Mesenchymal stem cell (in vitro differentiated cells and primary cell): ENCODE measurements at regions not wholly inside any gene's neighbourhood (a gene's known extent, or its start where the extent isn't known, plus 50 kb on each side); places are given as distances from the start of the nearest gene placed in this dataset.

Experiments
- DNase-seq: peaks from one replicate; pipeline ENCODE4 v3.0.0-alpha.2; 2013
- H2AFZ ChIP-seq: one replicate; pipeline ENCODE4 v1.6.1; 2013; ENCODE audit warnings: low read depth, mild to moderate bottlenecking, control low read depth, inconsistent platforms, low read length, moderate library complexity
- H2AK5ac ChIP-seq: 2 replicates; pipeline ENCODE4 v1.6.1; 2013; ENCODE audit warnings: low read length, moderate library complexity, mild to moderate bottlenecking, inconsistent platforms; ENCODE audit not compliant: severe bottlenecking
- H2BK120ac ChIP-seq: one replicate; pipeline ENCODE4 v1.6.1; 2013; ENCODE audit warnings: low read depth, mild to moderate bottlenecking, inconsistent platforms, low read length, moderate library complexity
- H2BK12ac ChIP-seq, 2 experiments: one replicate each; pipeline ENCODE4 v1.6.1; 2013; ENCODE audit warnings: inconsistent platforms in 2 of 2, low read length in 2 of 2, mild to moderate bottlenecking in 2 of 2, moderate library complexity in 2 of 2, control low read depth in 1 of 2
- H2BK15ac ChIP-seq: one replicate; pipeline ENCODE4 v1.6.1; 2013; ENCODE audit warnings: mild to moderate bottlenecking, low read depth, inconsistent platforms; ENCODE audit not compliant: poor library complexity, severe bottlenecking
- H2BK5ac ChIP-seq: 2 replicates; pipeline ENCODE4 v1.6.1; 2013; ENCODE audit warnings: low read depth, mild to moderate bottlenecking, low read length, control low read depth, inconsistent platforms; ENCODE audit not compliant: poor library complexity, severe bottlenecking
- H3K14ac ChIP-seq, 2 experiments: one replicate each; pipeline ENCODE4 v1.6.1; 2013; ENCODE audit warnings: inconsistent platforms in 2 of 2, low read length in 2 of 2, control low read depth in 1 of 2, mild to moderate bottlenecking in 1 of 2, moderate library complexity in 1 of 2
- H3K18ac ChIP-seq, 2 experiments: one replicate each; pipeline ENCODE4 v1.6.1; 2013; ENCODE audit warnings: inconsistent platforms in 2 of 2, low read length in 2 of 2, control low read depth in 1 of 2, low read depth in 1 of 2, mild to moderate bottlenecking in 1 of 2
- H3K23ac ChIP-seq, 2 experiments: one replicate each; pipeline ENCODE4 v1.6.1; 2013; ENCODE audit warnings: inconsistent platforms in 2 of 2, low read length in 2 of 2, mild to moderate bottlenecking in 2 of 2, moderate library complexity in 2 of 2, control low read depth in 1 of 2
- H3K27ac ChIP-seq: 2 replicates; pipeline ENCODE4 v1.5.1; 2013; ENCODE audit warnings: mild to moderate bottlenecking, moderate library complexity, low read length, control low read depth, inconsistent platforms; ENCODE audit not compliant: poor library complexity, severe bottlenecking
- H3K27me3 ChIP-seq, 2 experiments: 2 replicates each; pipeline versions ENCODE4 v1.6.1 to v1.7.0; 2013; ENCODE audit warnings: low read length in 2 of 2, mild to moderate bottlenecking in 2 of 2, moderate library complexity in 2 of 2, control low read depth in 1 of 2, inconsistent platforms in 1 of 2; ENCODE audit not compliant: control insufficient read depth in 1 of 2, insufficient read depth in 1 of 2
- H3K36me3 ChIP-seq, 2 experiments: 2 replicates each; pipeline versions ENCODE4 v1.6.1 to v1.7.0; 2013; ENCODE audit warnings: low read length in 2 of 2, control low read depth in 1 of 2, inconsistent platforms in 1 of 2, low read depth in 1 of 2, mild to moderate bottlenecking in 1 of 2; ENCODE audit not compliant: insufficient read depth in 2 of 2, control insufficient read depth in 1 of 2
- H3K4ac ChIP-seq, 2 experiments: one replicate each; pipeline ENCODE4 v1.6.1; 2013; ENCODE audit warnings: inconsistent platforms in 2 of 2, low read length in 2 of 2, mild to moderate bottlenecking in 2 of 2, moderate library complexity in 2 of 2, control low read depth in 1 of 2, low read depth in 1 of 2
- H3K4me1 ChIP-seq: 2 replicates; pipeline ENCODE4 v1.6.1; 2013; ENCODE audit warnings: low read depth, low read length, control low read depth; ENCODE audit not compliant: control insufficient read depth, insufficient read depth
- H3K4me2 ChIP-seq: 2 replicates; pipeline ENCODE4 v1.6.1; 2013; ENCODE audit warnings: low read length, mild to moderate bottlenecking, inconsistent platforms; ENCODE audit not compliant: poor library complexity, severe bottlenecking
- H3K4me3 ChIP-seq, 2 experiments: 2 replicates each; pipeline versions ENCODE4 v1.5.1 to v1.7.0; 2013; ENCODE audit warnings: low read length in 2 of 2, mild to moderate bottlenecking in 2 of 2, control low read depth in 1 of 2, low read depth in 1 of 2; ENCODE audit not compliant: insufficient read depth in 1 of 2
- H3K79me1 ChIP-seq: replicated peaks from 2 replicates; pipeline ENCODE4 v1.6.1; 2013; ENCODE audit warnings: mild to moderate bottlenecking, control low read depth, low read length, inconsistent platforms; ENCODE audit not compliant: poor library complexity, severe bottlenecking
- H3K9ac ChIP-seq: 2 replicates; pipeline ENCODE4 v1.7.0; 2013; ENCODE audit warnings: mild to moderate bottlenecking, low read length, moderate library complexity
- H3K9me3 ChIP-seq: 2 replicates; pipeline ENCODE4 v1.7.0; 2013; ENCODE audit warnings: mild to moderate bottlenecking, low read length; ENCODE audit not compliant: control insufficient read depth
- H4K8ac ChIP-seq: one replicate; pipeline ENCODE4 v1.6.1; 2013; ENCODE audit warnings: inconsistent platforms, mild to moderate bottlenecking, low read length, moderate library complexity
- H4K91ac ChIP-seq: one replicate; pipeline ENCODE4 v1.6.1; 2013; ENCODE audit warnings: mild to moderate bottlenecking, low read length, inconsistent platforms
- WGBS: methylation state at CpG from one replicate; pipeline ENCODE4 v1.1.7; 2013; ENCODE audit warnings: mixed read lengths; 5-methylcytosine and 5-hydroxymethylcytosine counted together

- no peaks in the 10 kb centered on the region for H3K9me3 ChIP-seq
- no peak overlapping the region for H3K9ac ChIP-seq
- no peak overlapping the region for H2AK5ac ChIP-seq
- H4K91ac ChIP-seq = no peak overlapping the region
- H3K36me3 ChIP-seq = no peaks in the 10 kb centered on the region
- H2BK5ac ChIP-seq = no peak overlapping the region
- H3K4me3 ChIP-seq = no peak overlapping the region
- H2BK120ac ChIP-seq = no peak overlapping the region
- H3K18ac ChIP-seq = no peak overlapping the region
- H2BK12ac ChIP-seq = no peak overlapping the region
- no peaks in the 10 kb centered on the region for H3K4me1 ChIP-seq
- H3K23ac ChIP-seq = no peak overlapping the region
- H2AFZ ChIP-seq = no peak overlapping the region
- H3K4ac ChIP-seq = no peak overlapping the region
- 66% methylated on average over 4 of the region's 5 CpGs for WGBS
- no peak overlapping the region for H3K27ac ChIP-seq
- H3K79me1 ChIP-seq = no peaks in the 10 kb centered on the region
- H4K8ac ChIP-seq = no peak overlapping the region
- no peak overlapping the region for H3K14ac ChIP-seq
- H3K27me3 ChIP-seq = no peaks in the 10 kb centered on the region
- no peak overlapping the region for H3K4me2 ChIP-seq
- no peak for DNase-seq
- no peak overlapping the region for H2BK15ac ChIP-seq
These were observed 609.0 kb downstream of the DHX35 start for GRCh38 chr20:39571171-39571570.

- H4K91ac ChIP-seq = no peak overlapping the region
- no peak overlapping the region for H2BK15ac ChIP-seq
- no peak overlapping the region for H3K4ac ChIP-seq
- no peak overlapping the region for H3K14ac ChIP-seq
- DNase-seq = no peak
- no peak overlapping the region for H3K27ac ChIP-seq
- no peaks in the 10 kb centered on the region for H3K36me3 ChIP-seq
- no peak overlapping the region for H3K23ac ChIP-seq
- H2AK5ac ChIP-seq = no peak overlapping the region
- no peaks in the 10 kb centered on the region for H3K9me3 ChIP-seq
- H2BK12ac ChIP-seq = no peak overlapping the region
- H3K27me3 ChIP-seq = no peaks in the 10 kb centered on the region
- no peak overlapping the region for H3K18ac ChIP-seq
- H2BK120ac ChIP-seq = no peak overlapping the region
- 14% methylated on average over 1 of the region's 1 CpG for WGBS
- H3K4me1 ChIP-seq = no peaks in the 10 kb centered on the region
- H4K8ac ChIP-seq = no peak overlapping the region
- H3K4me2 ChIP-seq = no peak overlapping the region
- H2BK5ac ChIP-seq = no peak overlapping the region
- H2AFZ ChIP-seq = no peak overlapping the region
- H3K79me1 ChIP-seq = no peaks in the 10 kb centered on the region
- H3K9ac ChIP-seq = no peak overlapping the region
- no peak overlapping the region for H3K4me3 ChIP-seq
These were observed 606.0 kb downstream of the DHX35 start for GRCh38 chr20:39568109-39568508.

- H3K9ac ChIP-seq = no peak overlapping the region
- no peak overlapping the region for H3K18ac ChIP-seq
- H2BK120ac ChIP-seq = no peak overlapping the region
- H2BK15ac ChIP-seq = no peak overlapping the region
- H3K23ac ChIP-seq = no peak overlapping the region
- H3K4me3 ChIP-seq = no peak overlapping the region
- no peaks in the 10 kb centered on the region for H3K36me3 ChIP-seq
- H2BK5ac ChIP-seq = no peak overlapping the region
- WGBS = 88% methylated on average over 4 of the region's 4 CpGs
- no peak overlapping the region for H3K4me2 ChIP-seq
- H2AK5ac ChIP-seq = no peak overlapping the region
- no peak for DNase-seq
- H4K8ac ChIP-seq = no peak overlapping the region
- H3K14ac ChIP-seq = no peak overlapping the region
- H3K27me3 ChIP-seq = no peaks in the 10 kb centered on the region
- H2BK12ac ChIP-seq = no peak overlapping the region
- no peak overlapping the region for H2AFZ ChIP-seq
- no peak overlapping the region for H3K4ac ChIP-seq
- H3K27ac ChIP-seq = no peak overlapping the region
- no peak overlapping the region for H4K91ac ChIP-seq
- H3K9me3 ChIP-seq = no peaks in the 10 kb centered on the region
- no peaks in the 10 kb centered on the region for H3K79me1 ChIP-seq
- no peaks in the 10 kb centered on the region for H3K4me1 ChIP-seq
These were observed 601.2 kb downstream of the DHX35 start for GRCh38 chr20:39563349-39563748.

GRCh38 chr20:39554341-39554740 is 592.2 kb downstream of the DHX35 start:
- WGBS = 92% methylated on average over 2 of the region's 3 CpGs
- Histone ChIP-seq H2AK5ac (no peak overlapping the region), H3K4me3 (no peak overlapping the region), H4K91ac (no peak overlapping the region), H2AFZ (no peak overlapping the region), H3K9ac (no peak overlapping the region), H3K4me1 (no peaks in the 10 kb centered on the region), H4K8ac (no peak overlapping the region), H2BK120ac (no peak overlapping the region), H3K36me3 (no peaks in the 10 kb centered on the region), H3K18ac (no peak overlapping the region), H3K79me1 (no peaks in the 10 kb centered on the region), H2BK5ac (no peak overlapping the region), H3K27ac (no peak overlapping the region), H3K4ac (no peak overlapping the region), H2BK15ac (no peak overlapping the region), H3K14ac (no peak overlapping the region), H2BK12ac (no peak overlapping the region), H3K4me2 (no peak overlapping the region), H3K9me3 (peaks cover 4% of the 10 kb centered on the region), H3K23ac (no peak overlapping the region), H3K27me3 (no peaks in the 10 kb centered on the region)
- DNase-seq = no peak
